Tongue (tissue), 1 donor: ENCODE measurements at regions not wholly inside any gene's neighbourhood (a gene's known extent, or its start where the extent isn't known, plus 50 kb on each side); places are given as distances from the start of the nearest gene placed in this dataset.
A peak's percentile ranks its signal among the peaks of the same experiment; 100 is the strongest.

Source experiments
- DNase-seq: peaks from one replicate; pipeline ENCODE4 v3.0.0-alpha.2; 2015

DNA sequence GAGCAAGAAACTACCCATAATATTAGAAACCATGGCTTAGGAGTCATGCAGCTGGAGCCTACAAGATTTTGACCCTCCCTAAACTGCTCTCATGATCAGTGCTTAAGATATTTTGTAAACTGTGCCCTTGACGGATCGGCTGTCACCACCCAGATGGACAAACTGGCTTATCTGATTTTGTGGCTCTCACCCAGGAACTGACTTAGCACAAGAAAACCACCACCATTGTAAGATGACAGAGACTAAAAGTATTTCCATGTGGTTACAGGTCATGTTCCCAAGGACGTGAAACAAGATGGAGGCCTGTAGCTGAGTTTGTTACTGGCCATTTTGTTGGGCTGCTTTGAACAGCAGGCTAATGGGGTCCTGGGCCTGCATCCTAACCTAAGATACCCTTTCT lies 940.9 kb downstream of the OTOL1 start:
- DNase-seq: no peak

DNA sequence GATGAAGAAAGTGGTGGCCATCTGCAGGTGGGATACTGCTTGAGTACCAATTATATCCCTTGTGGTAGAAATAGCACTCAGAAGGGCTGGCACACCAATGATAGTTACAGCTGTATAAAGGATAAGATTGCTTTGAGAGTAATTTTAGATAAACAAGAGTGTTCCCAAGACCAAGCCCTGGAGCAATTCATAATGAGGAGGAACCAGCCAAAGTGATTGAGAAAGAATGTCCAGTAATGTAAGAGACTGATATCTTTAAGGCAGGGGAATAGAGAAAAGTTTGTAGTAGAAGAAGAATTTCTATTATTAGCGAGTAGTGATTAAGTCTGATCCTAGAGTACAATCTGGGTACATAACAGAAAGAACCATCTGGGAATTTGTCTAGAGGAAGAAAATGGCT lies 945.1 kb downstream of the OTOL1 start:
- no peak for DNase-seq

DNA sequence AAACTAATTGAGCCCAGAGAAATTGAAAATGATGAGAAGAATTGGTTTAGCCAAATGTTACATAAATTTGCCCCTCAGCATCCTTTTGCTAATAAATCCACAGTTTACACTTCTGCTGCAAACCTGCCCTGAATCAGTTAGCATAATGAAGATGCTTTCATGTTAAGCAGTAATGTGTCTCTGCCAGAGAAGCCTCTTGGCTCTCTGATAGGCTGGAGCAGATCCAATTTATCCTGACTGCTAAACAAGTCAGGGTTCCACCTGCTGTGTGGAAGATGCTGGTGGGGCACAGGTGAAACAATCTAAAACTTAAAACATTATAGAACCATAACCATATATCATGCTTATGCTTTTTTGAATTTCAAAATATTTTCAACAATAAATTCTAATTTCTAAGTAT lies 946.8 kb downstream of the OTOL1 start:
- DNase-seq: peak; percentile 1

DNA sequence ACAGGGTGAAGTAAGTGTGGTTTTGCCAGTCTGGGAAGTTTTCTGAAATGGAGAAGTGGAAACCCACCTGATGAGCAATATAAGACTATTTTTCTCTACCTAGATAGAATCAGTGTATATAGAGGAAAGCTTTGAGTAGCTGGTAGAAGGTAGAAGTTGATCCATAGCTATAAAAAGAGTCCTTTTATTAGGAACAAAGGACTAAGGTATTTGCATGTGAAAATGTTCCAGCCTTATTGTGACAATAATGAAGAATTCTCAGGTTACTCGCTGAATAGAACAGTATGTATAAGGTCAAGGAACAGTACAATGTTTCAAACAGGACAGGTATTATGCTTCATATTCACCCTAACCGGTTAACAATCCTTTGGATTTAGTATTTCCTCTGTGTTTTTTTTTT lies 972.2 kb downstream of the OTOL1 start:
- no peak for DNase-seq

DNA sequence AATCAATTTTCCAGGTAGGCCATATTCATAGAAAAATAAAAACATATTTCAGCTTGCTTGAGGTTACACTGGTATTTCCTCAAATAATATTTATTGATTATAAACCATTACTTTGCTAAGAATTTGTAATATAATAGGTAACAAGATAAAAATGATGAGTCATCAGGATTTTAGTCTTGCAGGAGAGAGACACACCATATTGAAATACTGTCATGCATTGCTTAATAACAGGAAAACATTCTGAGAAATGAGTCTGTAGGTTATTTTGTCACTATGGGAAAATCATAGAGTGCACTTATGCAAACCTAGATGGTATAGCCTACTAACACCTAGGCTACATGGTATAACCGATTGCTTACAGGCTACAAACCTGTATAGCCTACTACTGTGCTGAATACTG lies 990.5 kb downstream of the OTOL1 start:
- no peak for DNase-seq

DNA sequence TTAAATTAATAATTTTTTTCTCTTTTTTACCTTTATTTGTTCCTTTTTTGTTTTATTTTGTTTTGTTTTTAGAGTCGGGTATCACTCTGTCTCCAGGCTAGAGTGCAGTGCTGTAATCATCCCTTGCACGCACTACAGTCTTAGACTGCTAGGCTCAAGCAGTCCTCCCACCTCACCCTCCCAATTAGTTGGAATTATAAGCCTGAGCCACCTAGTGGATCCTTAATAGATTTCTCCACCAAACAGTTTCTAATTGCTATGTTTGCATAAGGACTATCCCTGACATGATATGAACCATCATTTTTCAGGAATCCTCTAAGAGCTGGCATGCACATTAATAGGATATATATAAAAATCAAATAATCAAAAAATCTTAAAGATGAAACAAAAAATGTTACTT lies 993.2 kb downstream of the OTOL1 start:
- DNase-seq: peak; percentile 10

DNA sequence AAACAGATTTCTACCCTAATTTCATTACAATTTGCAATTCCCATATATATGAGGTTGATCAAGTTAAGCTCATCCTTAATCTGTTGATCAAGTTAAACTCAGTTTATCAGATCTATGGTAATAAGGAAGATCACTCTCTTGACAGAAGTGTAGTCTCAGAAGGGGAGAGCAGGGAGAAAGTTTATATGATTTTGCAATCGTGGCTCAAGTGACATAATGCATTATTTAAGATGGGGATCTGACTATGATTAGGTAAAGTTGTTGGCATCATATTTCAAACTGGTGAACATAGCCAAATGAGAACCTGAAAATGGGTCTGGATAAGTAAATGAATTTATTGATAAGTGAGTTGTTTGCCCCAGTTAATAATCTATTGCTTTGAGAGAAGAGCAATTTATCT lies 995.3 kb downstream of the OTOL1 start:
- no peak for DNase-seq

DNA sequence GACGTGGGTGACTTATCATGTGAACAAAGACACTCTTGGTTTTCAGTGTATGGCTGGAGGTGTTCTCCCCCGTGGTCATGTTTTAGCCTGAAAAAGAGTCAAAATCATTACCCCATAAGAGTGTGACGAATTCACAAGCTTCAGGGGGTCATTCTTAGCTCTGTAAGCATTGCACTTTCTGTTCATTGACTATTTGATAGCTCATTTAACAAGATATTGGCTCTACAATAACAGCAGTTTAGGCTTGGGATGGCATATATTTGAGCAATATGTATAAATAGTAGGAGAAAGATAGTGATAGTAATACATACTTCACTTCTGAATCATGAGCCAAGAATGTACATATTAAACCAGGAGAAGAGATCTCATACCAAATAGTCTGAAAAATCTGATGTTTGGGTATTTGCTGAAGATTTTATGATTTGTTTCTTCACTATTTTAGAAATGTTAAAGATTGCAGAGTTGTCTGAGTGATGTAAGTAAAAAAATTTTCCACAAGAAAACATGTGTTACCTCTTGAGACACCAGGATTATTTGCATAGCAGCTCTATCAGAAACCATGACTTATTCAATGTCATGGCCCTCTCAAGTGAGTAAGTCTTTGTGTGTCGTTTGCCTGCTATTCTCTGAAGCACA lies 996.0 kb downstream of the OTOL1 start:
- DNase-seq: peak; percentile 38

DNA sequence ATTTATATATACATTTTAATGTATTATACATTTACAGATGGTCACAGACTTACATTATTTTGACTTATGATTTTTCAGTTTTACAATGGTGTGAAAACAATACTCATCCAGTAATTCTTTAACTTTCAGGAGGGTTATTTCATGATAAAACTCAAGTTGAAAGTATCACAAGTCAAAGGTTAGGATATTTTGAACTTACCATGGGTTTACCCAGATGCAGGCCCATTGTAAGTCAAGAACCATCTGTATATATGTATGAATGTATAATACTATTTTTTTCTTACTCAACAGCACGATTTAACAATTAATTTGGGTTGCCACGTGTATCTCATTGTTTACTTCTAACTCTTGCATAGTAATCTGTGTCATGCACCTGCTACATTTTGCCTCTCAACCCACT lies 1002.0 kb downstream of the OTOL1 start:
- no peak for DNase-seq

DNA sequence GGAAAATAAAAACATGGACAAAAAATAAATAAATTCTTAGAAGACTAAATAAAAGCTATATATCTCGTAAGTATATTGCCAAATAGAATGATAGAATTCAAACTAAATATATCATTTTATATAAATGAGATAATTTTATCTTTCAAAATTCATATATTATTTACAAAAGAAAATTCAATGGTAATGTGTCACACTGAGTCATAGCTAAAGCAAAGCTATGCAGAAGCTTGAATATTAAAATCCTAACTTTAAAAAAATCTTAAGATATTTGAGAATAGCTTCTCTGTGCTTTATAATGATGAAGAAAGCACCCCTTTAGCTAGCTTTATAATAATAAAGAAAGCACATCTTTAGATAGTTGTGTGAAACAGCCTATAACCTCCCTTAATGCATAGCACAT lies 1010.8 kb downstream of the OTOL1 start:
- no peak for DNase-seq

DNA sequence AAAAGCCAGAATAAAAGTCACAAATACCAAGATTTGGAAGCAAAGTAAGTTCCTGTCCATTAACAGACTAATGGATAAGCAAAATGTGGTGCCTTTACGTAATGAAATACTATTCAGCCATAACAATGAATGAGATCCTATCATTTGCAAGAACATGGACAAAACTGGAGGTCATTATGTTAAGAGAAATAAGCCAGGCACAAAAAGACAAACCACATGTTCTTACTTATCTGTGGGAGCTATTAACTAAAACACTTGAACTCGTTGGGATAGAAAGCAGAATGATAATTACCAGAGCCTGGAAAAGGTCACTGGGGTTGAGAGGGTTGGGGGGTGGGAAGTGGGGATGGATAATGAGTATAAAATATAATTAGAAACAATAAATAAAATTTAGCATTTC lies 1015.9 kb downstream of the OTOL1 start:
- no peak for DNase-seq

DNA sequence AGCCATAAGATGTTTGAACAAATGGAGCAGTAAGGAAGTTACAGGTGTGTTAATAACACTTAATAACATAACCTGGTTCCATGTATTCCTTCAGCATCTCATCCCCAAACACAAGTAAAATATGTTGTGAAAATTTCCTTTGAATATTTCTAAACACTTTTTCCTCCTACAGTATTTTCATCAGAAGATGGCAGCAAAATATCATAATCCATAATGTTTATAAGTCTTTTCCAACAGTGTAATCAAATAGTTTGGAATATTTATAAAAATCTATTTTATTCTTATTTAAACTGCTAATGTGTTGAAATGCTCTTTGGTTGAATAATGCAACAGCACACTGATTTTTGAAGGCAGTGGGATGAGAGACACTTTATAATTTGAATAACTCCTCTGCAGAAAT lies 1020.5 kb downstream of the OTOL1 start:
- peak; percentile 12 for DNase-seq

DNA sequence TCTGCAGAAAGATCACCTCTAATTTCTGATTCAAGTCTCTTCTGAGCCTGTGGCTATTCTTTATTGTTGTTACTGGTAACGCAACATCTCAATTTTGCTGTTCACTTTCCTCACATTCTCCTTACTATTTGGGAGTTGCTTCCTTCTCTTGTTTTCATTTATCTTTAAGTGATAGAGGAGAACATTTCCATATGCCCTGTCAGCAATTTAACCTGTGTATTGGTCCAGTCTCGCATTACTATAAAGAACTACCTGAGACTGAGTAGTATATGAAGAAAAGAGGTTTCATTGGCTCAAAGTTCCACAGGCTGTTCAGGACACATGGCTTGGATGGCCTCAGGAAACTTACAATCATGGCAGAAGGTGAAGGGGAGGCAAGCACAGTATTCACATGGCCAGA lies 1025.1 kb downstream of the OTOL1 start:
- no peak for DNase-seq

DNA sequence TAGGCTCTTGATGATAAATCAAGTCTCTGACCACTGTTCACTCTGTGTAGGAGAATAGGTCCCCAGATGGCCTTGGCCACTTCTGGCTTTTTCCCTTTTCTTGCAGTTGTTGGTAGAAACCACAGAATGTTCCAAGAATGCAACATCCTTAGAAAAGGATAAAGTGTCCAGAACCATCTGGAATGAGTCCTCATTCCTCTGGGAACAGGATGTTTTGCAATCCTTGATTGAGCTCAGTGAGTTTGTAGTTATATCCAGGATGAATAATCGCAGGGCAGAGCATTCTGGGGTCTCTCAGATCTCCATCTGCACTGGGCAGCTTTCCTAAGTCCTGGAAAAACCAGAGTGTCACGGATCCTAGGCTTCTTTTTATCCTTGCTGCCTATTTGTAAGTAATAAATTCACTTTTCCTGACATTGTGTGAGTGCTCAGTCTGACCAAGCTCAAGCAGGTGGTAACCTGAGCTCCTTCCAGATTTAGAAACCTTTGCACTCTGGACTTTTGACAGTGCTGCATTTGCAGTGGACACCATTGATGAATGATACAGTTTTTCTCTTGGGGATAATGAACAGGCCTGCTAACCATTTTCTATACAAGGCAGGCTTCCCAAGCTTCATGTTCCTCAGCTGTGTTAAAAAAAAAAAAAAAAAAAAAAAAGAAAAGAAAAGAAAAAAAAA lies 1028.6 kb downstream of the OTOL1 start:
- DNase-seq: peak; percentile 64

DNA sequence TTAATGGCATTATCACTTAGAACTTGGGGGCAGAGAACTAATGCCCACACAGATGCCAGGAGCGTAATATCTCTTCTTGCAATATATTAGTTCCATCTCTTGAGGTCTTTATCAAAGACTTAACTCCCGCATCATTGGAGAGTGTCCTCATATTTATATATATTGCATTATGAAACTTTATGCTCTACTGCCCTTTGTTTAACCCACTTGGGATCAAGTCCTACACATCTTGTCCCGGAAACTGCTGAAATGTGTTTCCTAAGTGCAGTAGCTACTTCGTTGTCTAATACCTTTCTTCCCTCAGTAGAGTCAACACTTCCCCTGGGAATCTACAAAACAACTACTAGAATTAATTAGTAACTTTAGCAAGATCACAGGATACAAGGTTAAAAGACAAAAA lies 1029.2 kb downstream of the OTOL1 start:
- peak; percentile 1 for DNase-seq

DNA sequence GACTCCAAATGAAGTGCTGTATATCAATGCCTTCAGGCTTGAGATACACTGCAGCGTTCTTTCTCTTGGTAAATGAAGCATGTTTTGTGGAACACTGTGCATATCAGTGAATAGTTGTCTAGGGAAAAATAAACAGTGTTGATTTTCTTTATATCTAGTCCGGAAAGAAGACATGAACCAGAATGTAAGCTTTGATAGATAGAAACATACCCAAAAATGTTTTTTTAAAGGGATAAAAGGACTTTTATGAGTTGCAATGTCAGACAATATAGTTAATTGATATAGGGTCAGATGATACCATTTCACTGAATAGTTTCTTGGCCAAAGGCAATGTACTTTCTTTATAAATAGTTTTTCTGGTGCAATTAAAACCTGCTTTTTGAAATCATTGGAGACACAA lies 1037.8 kb downstream of the OTOL1 start:
- DNase-seq: no peak

DNA sequence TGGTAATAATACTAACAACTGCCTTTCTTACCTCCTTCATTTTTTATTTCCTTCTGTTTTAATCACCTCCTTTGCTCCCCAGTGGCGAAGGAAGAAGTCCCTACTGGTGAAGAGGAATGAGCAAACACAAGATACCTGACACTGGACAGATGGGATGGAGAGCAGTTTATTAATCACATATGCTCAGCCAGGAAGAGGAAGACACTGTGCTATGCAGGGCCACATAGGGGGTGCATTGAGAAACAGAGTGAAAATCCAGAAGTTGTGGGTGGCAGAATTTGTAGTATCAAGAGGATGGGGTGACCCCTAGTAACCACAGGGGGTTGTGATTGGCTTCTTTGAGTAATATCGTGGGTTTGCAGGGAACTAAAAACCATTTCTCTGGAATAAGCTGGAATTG lies 1041.9 kb downstream of the OTOL1 start:
- no peak for DNase-seq

DNA sequence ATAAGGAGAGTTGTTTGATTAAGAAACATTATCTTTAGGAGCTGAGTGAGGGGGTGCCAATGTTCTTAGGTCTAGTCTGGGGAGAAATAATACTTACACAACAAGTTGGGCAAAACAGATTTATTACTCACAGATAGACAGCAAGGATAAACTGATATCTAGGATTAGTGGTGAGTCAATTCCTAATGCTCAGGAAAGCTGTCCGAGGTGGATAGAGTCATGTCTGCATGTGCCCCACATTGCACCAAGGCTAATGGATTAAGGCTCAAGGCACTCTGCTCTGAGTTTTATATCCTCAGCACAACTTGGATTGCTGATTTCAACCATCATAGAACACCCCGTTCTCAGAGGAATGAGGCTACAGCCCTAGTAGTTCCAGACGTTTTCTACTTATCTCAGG lies 1042.3 kb downstream of the OTOL1 start:
- no peak for DNase-seq

DNA sequence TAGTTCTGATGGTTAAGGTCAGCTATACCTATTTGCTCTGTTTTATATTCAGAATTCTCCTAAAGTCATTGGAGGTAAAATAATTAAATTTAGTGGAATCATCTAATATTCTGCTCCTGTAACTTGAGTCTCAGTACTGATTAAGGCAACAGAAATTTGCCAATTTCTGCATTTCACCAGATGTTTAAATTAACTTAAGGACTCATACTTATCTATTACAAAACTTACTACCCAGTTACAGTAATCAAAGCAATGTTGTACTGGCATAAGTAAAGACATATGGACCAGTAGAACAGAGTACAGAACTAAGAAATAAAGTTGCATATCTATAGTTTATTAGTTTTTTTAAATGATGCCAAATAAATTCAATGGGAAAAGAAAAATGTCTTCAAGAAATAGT lies 1043.8 kb downstream of the OTOL1 start:
- DNase-seq: no peak

DNA sequence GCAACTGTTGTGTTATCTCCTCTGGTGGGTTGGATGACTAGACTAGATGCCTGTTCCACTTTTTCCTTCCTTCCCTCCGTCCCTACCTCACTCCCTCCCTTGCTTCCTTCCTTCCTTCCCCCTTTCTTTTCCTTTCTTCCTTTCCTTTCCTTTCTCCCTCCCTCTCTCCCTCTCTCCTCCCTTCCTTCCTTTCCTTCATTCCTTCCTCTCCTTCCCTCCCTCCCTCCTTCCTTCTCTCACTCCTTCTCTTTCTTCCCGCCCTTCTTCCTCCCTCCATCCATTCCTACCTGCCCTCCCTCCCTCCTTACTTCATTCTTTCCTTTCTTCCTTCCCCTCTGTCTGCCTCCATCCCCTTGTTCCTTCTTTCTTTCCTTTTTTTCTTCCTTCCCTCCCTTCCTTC lies 1045.3 kb downstream of the OTOL1 start:
- DNase-seq: no peak

DNA sequence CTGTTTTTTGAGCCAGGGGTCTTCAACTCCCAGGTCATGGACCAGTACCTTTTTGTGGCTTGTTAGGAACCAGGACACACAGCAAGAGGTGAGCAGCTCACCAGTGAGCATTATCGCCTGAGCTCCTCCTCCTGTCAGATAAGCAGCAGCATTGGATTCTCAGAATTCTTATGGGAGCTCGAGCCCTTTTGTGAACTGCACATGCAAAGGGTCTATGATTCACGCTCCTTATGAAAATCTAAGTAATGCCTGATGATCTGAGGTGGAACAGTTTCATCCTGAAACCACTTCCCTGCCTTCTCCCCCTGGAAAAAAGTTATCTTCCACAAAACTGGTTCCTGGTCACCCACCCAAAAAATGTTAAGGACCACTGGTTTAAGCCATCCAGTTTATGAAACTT lies 1047.6 kb downstream of the OTOL1 start:
- DNase-seq: no peak

DNA sequence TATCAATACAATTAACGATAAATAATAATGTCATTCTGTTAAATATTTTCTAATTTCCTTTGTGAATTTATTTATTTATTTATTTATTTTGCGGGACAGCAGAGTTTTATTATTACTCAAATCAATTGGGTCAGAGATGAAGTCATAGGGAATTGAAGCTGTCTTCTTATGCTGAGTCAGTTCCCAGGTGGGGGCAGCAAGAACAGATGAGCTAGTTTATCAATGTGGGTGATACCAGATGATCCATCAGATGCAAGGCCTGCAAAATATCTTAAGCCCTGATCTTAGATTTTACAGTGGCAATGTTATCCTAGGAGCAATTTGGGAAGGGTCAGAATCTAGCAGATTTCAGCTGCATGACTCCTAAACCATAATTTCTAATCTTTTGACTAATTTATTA lies 1050.3 kb downstream of the OTOL1 start:
- DNase-seq: no peak

DNA sequence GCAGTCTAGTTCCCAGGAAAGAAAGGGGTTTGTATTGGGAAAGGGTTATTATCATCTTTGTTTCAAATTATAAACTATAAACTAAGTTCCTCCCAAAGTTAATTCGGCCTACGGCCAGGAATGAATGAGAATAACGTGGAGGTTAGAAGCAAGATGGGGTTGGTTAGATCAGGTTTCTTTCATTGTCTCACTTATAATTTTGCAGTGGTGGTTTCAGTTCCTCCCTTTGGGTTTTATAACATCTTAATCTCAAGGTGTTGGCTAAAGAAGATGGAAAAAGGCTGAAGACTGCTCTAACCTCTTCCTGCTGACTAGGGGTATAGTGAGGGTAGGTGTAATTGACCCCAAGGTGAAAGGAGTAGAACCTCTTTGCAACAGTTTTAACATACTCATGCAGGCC lies 1050.7 kb downstream of the OTOL1 start:
- DNase-seq: no peak

DNA sequence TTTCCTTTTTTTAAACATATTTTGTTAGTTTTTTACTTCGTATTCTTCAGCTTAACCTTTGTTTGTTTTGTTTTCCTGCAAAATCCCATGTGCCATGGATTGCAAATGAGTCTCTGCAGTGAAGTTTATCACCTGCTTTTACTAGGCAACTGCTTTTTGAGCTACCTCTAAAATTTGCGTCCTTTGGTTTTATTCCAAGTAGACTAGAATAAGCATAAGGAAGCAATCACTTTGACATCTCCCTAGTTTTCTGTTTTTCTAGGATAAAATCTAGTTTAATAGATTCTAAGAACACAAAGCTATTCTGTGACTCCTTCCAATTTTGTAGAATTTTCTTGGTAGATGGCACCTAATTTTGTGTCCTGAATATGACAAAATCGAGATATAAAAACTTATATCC lies 1059.2 kb downstream of the OTOL1 start:
- peak; percentile 43 for DNase-seq

DNA sequence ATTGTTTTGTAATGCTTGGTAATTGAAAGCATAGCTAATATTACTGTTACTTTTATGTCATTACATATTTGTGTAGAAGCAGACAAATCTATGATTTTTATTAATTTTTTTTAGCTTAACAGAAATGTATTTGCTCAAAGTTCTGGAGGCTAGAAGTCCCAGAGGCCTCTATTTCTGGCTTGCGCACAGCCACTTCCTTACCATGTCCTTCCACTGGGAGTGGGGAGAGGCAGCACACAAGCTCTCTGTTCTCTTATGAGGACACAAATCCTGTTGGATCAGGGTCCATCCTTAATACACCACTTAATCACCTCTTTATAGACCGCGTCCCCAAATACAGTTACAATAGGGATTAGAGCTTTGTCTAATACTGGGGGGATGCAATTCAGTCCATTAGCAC lies 1061.4 kb downstream of the OTOL1 start:
- DNase-seq: no peak
